Fibroblast of lung (primary cell): ENCODE measurements at regions not wholly inside any gene's neighbourhood (a gene's known extent, or its start where the extent isn't known, plus 50 kb on each side); places are given as distances from the start of the nearest gene placed in this dataset.

ENCODE experiments used
- DNase-seq, 2 donors: peaks; one replicate each; pipeline versions ENCODE4 v3.0.0 to v3.0.0-alpha.2; 2010; ENCODE audit warnings: low read depth in 2 of 2
- H2AFZ ChIP-seq: 2 replicates; pipeline ENCODE4 v1.5.1; 2012; ENCODE audit warnings: low read length, control low read depth, inconsistent platforms
- H3K27ac ChIP-seq: 2 replicates; pipeline ENCODE4 v1.5.1; 2011; ENCODE audit warnings: low read length, control low read depth; ENCODE audit not compliant: insufficient read depth
- H3K27me3 ChIP-seq: 2 replicates; pipeline ENCODE4 v1.5.1; 2011; ENCODE audit warnings: mild to moderate bottlenecking, low read length; ENCODE audit not compliant: control insufficient read depth, insufficient read depth
- H3K36me3 ChIP-seq: 2 replicates; pipeline ENCODE4 v1.5.1; 2011; ENCODE audit warnings: low read length; ENCODE audit not compliant: control insufficient read depth, insufficient read depth
- H3K4me1 ChIP-seq: 2 replicates; pipeline ENCODE4 v1.5.1; 2011; ENCODE audit warnings: low read length; ENCODE audit not compliant: control insufficient read depth, insufficient read depth; ENCODE audit errors: extremely low read depth
- H3K4me2 ChIP-seq: 2 replicates; pipeline ENCODE4 v1.5.1; 2011; ENCODE audit warnings: low read length, control low read depth; ENCODE audit not compliant: insufficient read depth; ENCODE audit errors: extremely low read depth
- H3K4me3 ChIP-seq, 4 experiments: fragments of 200-600 bp in 1 of 4; sonication (generic) in 1 of 4; replicated peaks in 1 of 4; 2 replicates each; pipeline ENCODE4 v1.5.1; 2011 to 2016; ENCODE audit warnings: low read length in 4 of 4, low read depth in 3 of 4, mild to moderate bottlenecking in 3 of 4, control low read depth in 2 of 4, inconsistent platforms in 1 of 4, mixed read lengths in 1 of 4; ENCODE audit not compliant: insufficient read depth in 1 of 4; ENCODE audit errors: control extremely low read depth in 1 of 4
- H3K79me2 ChIP-seq: 2 replicates; pipeline ENCODE4 v1.5.1; 2012; ENCODE audit warnings: mild to moderate bottlenecking, low read length, inconsistent platforms; ENCODE audit not compliant: control insufficient read depth, insufficient read depth
- H3K9ac ChIP-seq: 2 replicates; pipeline ENCODE4 v1.5.1; 2011; ENCODE audit warnings: mild to moderate bottlenecking, low read length, control low read depth; ENCODE audit not compliant: insufficient read depth
- H3K9me3 ChIP-seq: 2 replicates; pipeline ENCODE4 v1.5.1; 2012; ENCODE audit warnings: low read depth, low read length; ENCODE audit not compliant: control insufficient read depth, insufficient read depth
- H4K20me1 ChIP-seq: 2 replicates; pipeline ENCODE4 v1.5.1; 2011; ENCODE audit warnings: low read length; ENCODE audit not compliant: control insufficient read depth, insufficient read depth; ENCODE audit errors: extremely low read depth
- EZH2 ChIP-seq: IDR thresholded peaks from 2 replicates; pipeline ENCODE4 v1.5.1; 2012; ENCODE audit warnings: low read length, control low read depth, mild to moderate bottlenecking; ENCODE audit errors: missing control alignments
- TF ChIP-seq, protein P1 (sequence below), 2 donors: IDR thresholded peaks in 1 of 2; conservative IDR thresholded peaks in 1 of 2; 1 replicate in 1 of 2; 2 replicates in 1 of 2; pipeline ENCODE4 v1.5.1; 2011 to 2012; ENCODE audit warnings: low read length in 2 of 2, control low read depth in 1 of 2, inconsistent platforms in 1 of 2, low read depth in 1 of 2, mild to moderate bottlenecking in 1 of 2

GRCh38 chr1:79369091-79369490 lies 362.6 kb upstream of the ADGRL4 start:
- TF ChIP-seq EZH2, result no peak
- TF ChIP-seq, protein P1, sequence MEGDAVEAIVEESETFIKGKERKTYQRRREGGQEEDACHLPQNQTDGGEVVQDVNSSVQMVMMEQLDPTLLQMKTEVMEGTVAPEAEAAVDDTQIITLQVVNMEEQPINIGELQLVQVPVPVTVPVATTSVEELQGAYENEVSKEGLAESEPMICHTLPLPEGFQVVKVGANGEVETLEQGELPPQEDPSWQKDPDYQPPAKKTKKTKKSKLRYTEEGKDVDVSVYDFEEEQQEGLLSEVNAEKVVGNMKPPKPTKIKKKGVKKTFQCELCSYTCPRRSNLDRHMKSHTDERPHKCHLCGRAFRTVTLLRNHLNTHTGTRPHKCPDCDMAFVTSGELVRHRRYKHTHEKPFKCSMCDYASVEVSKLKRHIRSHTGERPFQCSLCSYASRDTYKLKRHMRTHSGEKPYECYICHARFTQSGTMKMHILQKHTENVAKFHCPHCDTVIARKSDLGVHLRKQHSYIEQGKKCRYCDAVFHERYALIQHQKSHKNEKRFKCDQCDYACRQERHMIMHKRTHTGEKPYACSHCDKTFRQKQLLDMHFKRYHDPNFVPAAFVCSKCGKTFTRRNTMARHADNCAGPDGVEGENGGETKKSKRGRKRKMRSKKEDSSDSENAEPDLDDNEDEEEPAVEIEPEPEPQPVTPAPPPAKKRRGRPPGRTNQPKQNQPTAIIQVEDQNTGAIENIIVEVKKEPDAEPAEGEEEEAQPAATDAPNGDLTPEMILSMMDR (conservative IDR thresholded peaks at IDR 0.05 in 1 of 2, IDR thresholded peaks at IDR 0.05 in 1 of 2; ENCODE audit: low read depth in 1 of 2, low read length in 2 of 2), result no peak
- no peaks in the 10 kb centered on the region for H3K79me2 ChIP-seq
- no peaks in the 10 kb centered on the region for H3K27me3 ChIP-seq
- H2AFZ ChIP-seq, result no peak overlapping the region
- H3K4me1 ChIP-seq, result no peaks in the 10 kb centered on the region
- H3K36me3 ChIP-seq, result no peaks in the 10 kb centered on the region
- DNase-seq, result no peak
- H3K9me3 ChIP-seq, result no peaks in the 10 kb centered on the region
- H3K9ac ChIP-seq, result no peak overlapping the region
- no peak overlapping the region for H3K4me2 ChIP-seq
- no peak overlapping the region for H3K27ac ChIP-seq
- no peak overlapping the region for H3K4me3 ChIP-seq
- no peaks in the 10 kb centered on the region for H4K20me1 ChIP-seq

- H3K4me1 ChIP-seq, result no peaks in the 10 kb centered on the region
- no peak overlapping the region for H3K4me3 ChIP-seq
- no peak overlapping the region for H3K9ac ChIP-seq
- H3K27ac ChIP-seq, result no peak overlapping the region
- DNase-seq, result peak in 1 of 2 donors; percentile 49
- no peaks in the 10 kb centered on the region for H3K36me3 ChIP-seq
- H3K79me2 ChIP-seq, result no peaks in the 10 kb centered on the region
- no peaks in the 10 kb centered on the region for H4K20me1 ChIP-seq
- no peak overlapping the region for H3K4me2 ChIP-seq
- TF ChIP-seq, protein P1 (conservative IDR thresholded peaks at IDR 0.05 in 1 of 2, IDR thresholded peaks at IDR 0.05 in 1 of 2; ENCODE audit: low read depth in 1 of 2, low read length in 2 of 2), result no peak
- TF ChIP-seq EZH2, result no peak
- no peaks in the 10 kb centered on the region for H3K27me3 ChIP-seq
- H2AFZ ChIP-seq, result no peak overlapping the region
- H3K9me3 ChIP-seq, result no peaks in the 10 kb centered on the region
Observed at GRCh38 chr1:79364896-79365295, 358.4 kb upstream of the ADGRL4 start.

DNA sequence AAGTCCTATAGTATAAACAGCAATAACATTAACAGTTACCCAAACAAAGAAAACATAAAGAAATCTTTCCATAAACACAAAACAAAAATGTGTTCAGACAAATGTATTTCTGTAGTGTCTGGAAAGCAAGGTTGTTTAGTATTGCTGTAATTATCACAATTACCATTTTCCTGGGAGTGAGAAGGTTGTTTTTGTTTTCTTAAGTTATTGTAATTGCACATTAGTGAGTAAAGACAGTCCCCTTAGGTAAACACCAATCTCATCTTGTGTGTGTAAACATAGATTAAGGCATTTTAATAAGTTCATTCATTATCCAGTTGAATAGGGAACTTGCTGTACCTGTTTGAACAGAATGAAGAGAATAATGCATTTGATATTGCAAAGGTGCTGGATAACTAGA lies 356.9 kb upstream of the ADGRL4 start:
- H3K9me3 ChIP-seq, result no peaks in the 10 kb centered on the region
- no peaks in the 10 kb centered on the region for H4K20me1 ChIP-seq
- H3K9ac ChIP-seq, result no peak overlapping the region
- H3K4me1 ChIP-seq, result no peaks in the 10 kb centered on the region
- H3K27me3 ChIP-seq, result no peaks in the 10 kb centered on the region
- TF ChIP-seq, protein P1 (conservative IDR thresholded peaks at IDR 0.05 in 1 of 2, IDR thresholded peaks at IDR 0.05 in 1 of 2; ENCODE audit: low read depth in 1 of 2, low read length in 2 of 2), result no peak
- no peak for TF ChIP-seq EZH2
- no peaks in the 10 kb centered on the region for H3K36me3 ChIP-seq
- no peak for DNase-seq
- no peak overlapping the region for H3K4me3 ChIP-seq
- H3K79me2 ChIP-seq, result no peaks in the 10 kb centered on the region
- no peak overlapping the region for H2AFZ ChIP-seq
- no peak overlapping the region for H3K4me2 ChIP-seq
- H3K27ac ChIP-seq, result no peak overlapping the region
